ELF-1 (cell line): ENCODE measurements at regions not wholly inside any gene's neighbourhood (a gene's known extent, or its start where the extent isn't known, plus 50 kb on each side); places are given as distances from the start of the nearest gene placed in this dataset.
A peak's percentile ranks its signal among the peaks of the same experiment; 100 is the strongest.

ENCODE experiments used
- DNase-seq: peaks from one replicate; pipeline ENCODE4 v3.0.0-alpha.2; 2016; ENCODE audit warnings: low read depth, low spot score

GRCh38 chr6:108778421-108779186 is 69.6 kb upstream of the ARMC2 start:
- no peak for DNase-seq

DNA sequence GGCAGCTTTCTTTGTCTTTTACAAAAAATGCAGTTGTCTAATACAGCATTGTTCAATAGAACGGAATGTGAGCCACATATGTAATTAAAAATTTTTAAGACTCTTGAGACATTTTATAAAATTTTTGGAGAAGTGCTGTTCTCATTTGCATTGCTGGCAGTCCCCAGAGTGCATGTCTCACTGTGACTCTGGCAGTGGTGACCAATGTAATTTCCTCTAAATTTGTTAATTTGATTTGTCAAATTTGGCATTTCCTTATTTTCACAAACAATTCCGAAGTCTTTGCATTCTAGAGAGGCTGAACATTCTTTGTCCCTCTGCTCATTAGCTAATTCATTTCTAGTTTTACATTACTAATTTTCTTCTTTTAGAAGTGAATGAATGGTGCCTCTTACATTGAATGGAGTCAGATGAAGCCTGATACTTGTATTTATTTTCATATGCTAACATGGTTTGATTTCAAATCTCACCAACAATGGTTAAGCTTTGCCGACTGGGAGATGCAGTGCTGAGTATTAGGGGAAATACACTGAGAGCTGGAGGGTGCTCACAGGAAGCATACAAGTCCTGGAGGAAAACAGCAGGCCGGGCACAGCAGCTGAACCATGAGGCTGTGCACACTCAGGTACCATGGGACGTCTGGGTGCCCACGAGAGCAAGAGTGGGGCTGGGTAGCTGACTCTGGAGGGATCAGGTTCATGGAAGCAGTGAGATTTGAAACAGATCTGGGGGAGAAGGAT is 68.5 kb upstream of the ARMC2 start:
- no peak for DNase-seq

DNA sequence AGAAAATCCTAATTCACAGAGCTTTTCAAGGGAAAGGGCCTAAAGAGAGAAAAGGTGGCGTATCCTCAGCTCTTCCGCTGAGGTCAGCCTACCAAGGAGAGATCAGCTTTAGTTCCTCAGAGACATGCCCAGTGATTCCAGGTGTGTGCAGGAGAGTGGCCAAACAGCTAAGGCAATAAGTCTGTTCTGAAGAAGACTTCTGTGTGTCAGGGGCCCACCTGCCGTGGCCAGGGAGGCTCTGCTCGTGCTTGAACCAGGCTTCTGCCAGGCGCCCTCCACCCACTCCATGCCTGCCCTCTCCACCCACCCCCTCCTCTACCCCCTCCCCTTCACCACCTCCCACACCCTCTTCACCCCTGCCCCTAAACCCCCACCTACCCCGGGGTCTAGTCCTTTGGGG is 67.4 kb upstream of the ARMC2 start:
- DNase-seq = no peak

- peak; percentile 77 for DNase-seq
Measured at GRCh38 chr6:108781419-108782100, 66.7 kb upstream of the ARMC2 start.

DNA sequence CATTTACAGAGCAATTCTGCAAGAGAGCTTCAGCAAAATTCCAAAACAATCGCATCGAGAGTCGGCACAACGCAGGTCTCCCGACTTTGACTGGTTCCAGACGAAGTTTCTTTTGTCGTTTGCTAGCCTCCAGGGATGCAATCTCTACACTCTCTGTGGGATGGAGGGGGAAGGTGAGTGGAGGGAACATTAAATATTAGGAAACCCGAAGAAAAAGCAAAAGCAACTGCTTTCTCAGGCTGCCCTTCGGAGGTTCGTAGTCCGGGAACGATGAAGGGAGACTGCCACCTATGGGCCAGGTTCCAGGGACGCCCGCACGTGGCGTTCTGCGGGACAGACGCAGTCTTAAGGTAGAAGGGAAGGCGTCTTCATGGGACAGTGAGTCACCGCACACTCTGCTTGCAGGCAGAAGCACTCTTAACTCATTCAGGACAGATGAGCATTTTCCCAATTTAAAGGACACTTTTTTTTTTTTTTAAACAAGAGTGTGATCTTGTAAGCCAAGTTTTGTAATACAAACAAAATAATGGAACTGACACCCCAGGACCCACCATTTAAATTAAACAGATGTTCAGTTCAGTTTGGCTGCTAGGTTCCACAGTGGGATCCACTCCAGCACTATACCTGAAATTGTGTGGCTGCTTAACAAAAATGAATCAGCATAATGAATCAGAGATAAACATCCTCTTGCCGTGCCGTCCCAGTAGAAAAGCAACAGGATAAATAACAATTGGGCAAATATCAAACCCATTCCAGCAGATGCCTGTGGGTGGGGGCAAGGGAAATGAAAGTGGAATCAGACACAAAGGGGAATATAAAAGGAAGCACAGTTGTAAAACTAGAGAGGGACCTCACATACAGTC is 65.8 kb upstream of the ARMC2 start:
- peak; percentile 90 for DNase-seq

- DNase-seq = no peak
Measured at GRCh38 chr6:108785653-108786052, 62.6 kb upstream of the ARMC2 start.

GRCh38 chr6:108788416-108788815 is 59.8 kb upstream of the ARMC2 start:
- no peak for DNase-seq

GRCh38 chr6:108789475-108789874 is 58.7 kb upstream of the ARMC2 start:
- DNase-seq = no peak

DNA sequence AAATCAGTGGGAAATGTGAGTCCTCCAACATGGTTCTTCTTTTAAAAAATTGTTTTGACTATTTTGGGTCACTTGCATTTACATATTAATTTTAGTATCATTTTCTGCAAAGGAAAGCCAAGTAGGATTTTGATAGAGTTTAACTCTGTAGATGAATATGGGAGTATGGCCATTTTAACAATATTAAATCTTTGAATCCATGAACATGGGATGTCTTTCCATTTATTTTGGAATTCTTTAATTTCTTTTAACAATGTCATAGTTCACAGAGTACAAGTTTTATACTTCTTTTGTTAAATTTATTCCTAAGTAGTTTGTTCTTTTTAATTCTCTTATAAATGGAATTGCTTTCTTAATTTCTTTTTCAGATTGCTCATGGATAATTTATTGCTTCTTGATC is 56.5 kb upstream of the ARMC2 start:
- no peak for DNase-seq

- DNase-seq = no peak
Measured at GRCh38 chr6:108793516-108794251, 54.5 kb upstream of the ARMC2 start.

DNA sequence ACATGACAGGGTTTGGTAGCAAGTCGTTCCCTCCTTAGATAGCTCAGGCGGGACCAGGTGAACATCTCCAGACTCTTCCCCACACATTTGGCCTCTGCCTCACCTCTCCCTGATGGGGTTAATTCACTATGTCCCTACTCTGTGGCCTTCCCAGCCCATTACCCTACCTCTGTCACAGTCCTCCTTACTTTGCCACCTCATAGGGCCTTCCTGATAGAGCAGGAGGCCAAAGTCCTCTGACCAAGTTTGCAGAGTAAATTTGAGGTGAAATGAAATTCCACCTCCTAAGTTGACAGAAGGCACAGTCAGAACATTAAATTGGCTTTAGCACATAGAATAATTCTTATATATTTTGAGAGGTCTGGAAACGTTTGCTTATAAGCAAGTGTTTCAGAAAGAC is 53.1 kb upstream of the ARMC2 start:
- DNase-seq = no peak

DNA sequence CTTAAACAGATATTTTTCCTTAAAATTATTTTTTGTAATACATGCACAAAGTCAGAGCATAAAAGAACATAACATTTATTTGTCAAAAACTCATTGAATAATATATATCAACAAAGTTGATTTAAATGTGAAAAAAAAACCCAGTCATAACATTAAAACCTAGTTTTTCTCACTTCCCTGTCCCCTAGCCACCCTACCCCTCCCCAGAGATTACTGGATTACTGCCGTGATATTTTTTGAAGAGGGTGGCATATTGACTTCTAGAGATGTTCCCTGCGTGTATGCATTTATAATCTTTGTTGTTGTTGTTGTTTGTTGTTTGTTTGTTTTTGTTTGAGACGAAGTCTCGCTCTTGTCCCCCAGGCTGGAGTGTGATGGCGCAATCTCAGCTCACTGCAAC is 52.4 kb upstream of the ARMC2 start:
- no peak for DNase-seq

- DNase-seq = no peak
Measured at GRCh38 chr6:108796875-108797274, 51.3 kb upstream of the ARMC2 start.

DNA sequence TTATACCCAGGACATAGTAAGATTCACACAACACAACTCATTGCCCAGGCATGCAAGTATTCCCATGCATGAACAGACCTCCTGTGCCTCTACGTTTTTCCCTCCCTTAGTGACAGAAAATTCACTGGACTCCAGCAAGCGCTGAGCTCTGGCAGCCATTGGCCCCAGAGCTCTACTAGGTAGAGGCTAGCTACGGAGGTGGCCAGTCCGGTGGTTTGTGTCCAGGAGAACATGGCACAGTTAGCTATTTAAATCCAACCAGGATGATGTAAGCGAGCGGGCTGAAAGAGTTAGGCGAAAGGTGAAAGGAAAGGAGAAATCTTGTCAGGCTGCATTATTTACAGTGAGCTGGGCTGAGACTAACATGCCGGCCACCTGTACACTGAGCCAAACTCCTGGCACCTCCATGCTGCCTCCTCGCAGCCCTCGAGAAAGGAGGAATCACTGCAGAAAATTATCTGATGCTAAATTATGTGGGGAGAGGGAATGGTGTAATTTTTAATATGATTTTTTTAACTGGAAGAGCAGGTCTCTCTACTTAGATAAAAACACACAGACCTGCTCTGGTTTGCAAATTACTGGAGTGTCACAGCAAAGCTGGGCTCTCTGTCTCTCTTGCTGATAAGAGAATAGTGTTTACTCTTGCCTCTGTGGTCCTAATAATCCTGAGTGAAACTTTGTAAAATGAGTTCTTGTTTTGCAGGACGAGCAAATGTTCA is 50.1 kb upstream of the ARMC2 start:
- DNase-seq = no peak
